PC-3 (cell line): ENCODE measurements at regions not wholly inside any gene's neighbourhood (a gene's known extent, or its start where the extent isn't known, plus 50 kb on each side); places are given as distances from the start of the nearest gene placed in this dataset.

Experiments used
- ATAC-seq: fragments of 200-7000 bp; cut with Tn5 transposase; 2 replicates; pipeline ENCODE4 v1.9.1; 2020; ENCODE audit warnings: mild to moderate bottlenecking, moderate library complexity
- BruUV-seq: library from RNA; stranded (reverse); fragments of 400-500 nt; replicated peaks from 2 replicates; lab custom pipeline; 2021; lab: Mats Ljungman, UMichigan
- CTCF ChIA-PET: fragments of 300-600 bp; sonication (Branson Sonifier 250); formaldehyde crosslinking; loops from one replicate; lab custom pipeline; 2022; ENCODE audit warnings: antibody characterized with exemption; lab: Charles Lee
- POLR2A ChIA-PET: fragments of 300-600 bp; sonication (Branson Sonifier 250); formaldehyde crosslinking; loops from one replicate; lab custom pipeline; 2022; ENCODE audit warnings: antibody characterized with exemption; ENCODE audit not compliant: unreplicated experiment; lab: Charles Lee
- DNase-seq: peaks from one replicate; pipeline ENCODE4 v3.0.0-alpha.2; 2015
- H2AFZ ChIP-seq: fragments of 300-600 bp; sonication (generic); 2 replicates; pipeline ENCODE4 v1.6.0; 2016; ENCODE audit warnings: antibody characterized with exemption, low read length
- H3F3A ChIP-seq: fragments of 300-600 bp; sonication (generic); one replicate; pipeline ENCODE4 v1.6.0; 2017; ENCODE audit warnings: antibody characterized with exemption, low read length, control low read depth, mild to moderate bottlenecking; ENCODE audit not compliant: unreplicated experiment
- H3K27ac ChIP-seq: fragments of 300-600 bp; sonication (generic); 2 replicates; pipeline ENCODE4 v1.5.1; 2016; ENCODE audit warnings: mild to moderate bottlenecking, low read length
- H3K27me3 ChIP-seq: fragments of 300-600 bp; sonication (generic); 2 replicates; pipeline ENCODE4 v1.6.1; 2016; ENCODE audit warnings: low read length, mixed read lengths
- H3K36me3 ChIP-seq: fragments of 300-600 bp; sonication (generic); 2 replicates; pipeline ENCODE4 v1.6.1; 2016; ENCODE audit warnings: low read depth, mixed run types, low read length, mixed read lengths
- H3K4me1 ChIP-seq: fragments of 300-600 bp; sonication (generic); 2 replicates; pipeline ENCODE4 v1.5.1; 2016; ENCODE audit warnings: low read length; ENCODE audit not compliant: insufficient read depth
- H3K4me2 ChIP-seq: fragments of 300-600 bp; sonication (generic); 2 replicates; pipeline ENCODE4 v1.6.0; 2016; ENCODE audit warnings: low read length
- H3K4me3 ChIP-seq: fragments of 300-600 bp; sonication (generic); 2 replicates; pipeline ENCODE4 v1.5.1; 2016; ENCODE audit warnings: mild to moderate bottlenecking, low read length, mixed read lengths
- H3K79me2 ChIP-seq: fragments of 300-600 bp; sonication (generic); 2 replicates; pipeline ENCODE4 v1.6.1; 2017; ENCODE audit warnings: low read length, mixed read lengths
- H3K9ac ChIP-seq: fragments of 300-600 bp; sonication (generic); 2 replicates; pipeline ENCODE4 v1.6.0; 2016; ENCODE audit warnings: mild to moderate bottlenecking, low read length
- H3K9me2 ChIP-seq: fragments of 300-600 bp; sonication (generic); replicated peaks from 2 replicates; pipeline ENCODE4 v1.6.1; 2016; ENCODE audit warnings: mixed run types, low read length, mixed read lengths
- H3K9me3 ChIP-seq: fragments of 300-600 bp; sonication (generic); 2 replicates; pipeline ENCODE4 v1.6.1; 2016; ENCODE audit warnings: low read length, mixed read lengths
- H4K20me1 ChIP-seq: fragments of 300-600 bp; sonication (generic); 2 replicates; pipeline ENCODE4 v1.6.1; 2016; ENCODE audit warnings: low read length, mixed read lengths
- EZH2 ChIP-seq: fragments of 300-600 bp; sonication (generic); IDR thresholded peaks from one replicate; pipeline ENCODE4 v1.6.1; 2017; ENCODE audit warnings: antibody characterized with exemption, mild to moderate bottlenecking, low read length; ENCODE audit not compliant: unreplicated experiment
- EZH2phosphoT487 ChIP-seq: fragments of 300-600 bp; sonication (generic); IDR thresholded peaks from 2 replicates; pipeline ENCODE4 v1.6.1; 2018; ENCODE audit warnings: mild to moderate bottlenecking, antibody characterized with exemption, low read length, borderline replicate concordance
- intact Hi-C: fragments of 100-400 bp; cut with micrococcal nuclease; formaldehyde crosslinking; loops from 2 replicates; pipeline ENCODE4 v1.9.0; 2023
- TF ChIP-seq, protein P1 (sequence below): fragments of 300-600 bp; sonication (generic); conservative IDR thresholded peaks from 2 replicates; pipeline ENCODE4 v1.5.1; 2017; ENCODE audit warnings: antibody characterized with exemption, low read depth, mild to moderate bottlenecking, low read length

- POLR2A ChIA-PET: no interaction called here
- Histone ChIP-seq H3K36me3 (no peaks in the 10 kb centered on the region), H3K27me3 (no peaks in the 10 kb centered on the region), H3K4me3 (no peak overlapping the region), H3K4me2 (no peak overlapping the region), H3K4me1 (peaks cover 13% of the 10 kb centered on the region), H2AFZ (no peak overlapping the region), H3K27ac (no peak overlapping the region), H3K9me2 (no peaks in the 10 kb centered on the region), H3K79me2 (no peaks in the 10 kb centered on the region), H3F3A (no peaks in the 10 kb centered on the region), H4K20me1 (no peaks in the 10 kb centered on the region), H3K9me3 (no peaks in the 10 kb centered on the region), H3K9ac (no peak overlapping the region)
- BruUV-seq: no TSS peak
- ATAC-seq (no peak), DNase-seq (no peak)
- intact Hi-C loops: no loop called here
- CTCF ChIA-PET: no interaction called here
- TF ChIP-seq EZH2 (no peak), EZH2phosphoT487 (no peak)
- TF ChIP-seq, protein P1, sequence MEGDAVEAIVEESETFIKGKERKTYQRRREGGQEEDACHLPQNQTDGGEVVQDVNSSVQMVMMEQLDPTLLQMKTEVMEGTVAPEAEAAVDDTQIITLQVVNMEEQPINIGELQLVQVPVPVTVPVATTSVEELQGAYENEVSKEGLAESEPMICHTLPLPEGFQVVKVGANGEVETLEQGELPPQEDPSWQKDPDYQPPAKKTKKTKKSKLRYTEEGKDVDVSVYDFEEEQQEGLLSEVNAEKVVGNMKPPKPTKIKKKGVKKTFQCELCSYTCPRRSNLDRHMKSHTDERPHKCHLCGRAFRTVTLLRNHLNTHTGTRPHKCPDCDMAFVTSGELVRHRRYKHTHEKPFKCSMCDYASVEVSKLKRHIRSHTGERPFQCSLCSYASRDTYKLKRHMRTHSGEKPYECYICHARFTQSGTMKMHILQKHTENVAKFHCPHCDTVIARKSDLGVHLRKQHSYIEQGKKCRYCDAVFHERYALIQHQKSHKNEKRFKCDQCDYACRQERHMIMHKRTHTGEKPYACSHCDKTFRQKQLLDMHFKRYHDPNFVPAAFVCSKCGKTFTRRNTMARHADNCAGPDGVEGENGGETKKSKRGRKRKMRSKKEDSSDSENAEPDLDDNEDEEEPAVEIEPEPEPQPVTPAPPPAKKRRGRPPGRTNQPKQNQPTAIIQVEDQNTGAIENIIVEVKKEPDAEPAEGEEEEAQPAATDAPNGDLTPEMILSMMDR: no peak
These were observed 448.1 kb downstream of the PDGFC start for GRCh38 chr4:156523492-156523891.

DNA sequence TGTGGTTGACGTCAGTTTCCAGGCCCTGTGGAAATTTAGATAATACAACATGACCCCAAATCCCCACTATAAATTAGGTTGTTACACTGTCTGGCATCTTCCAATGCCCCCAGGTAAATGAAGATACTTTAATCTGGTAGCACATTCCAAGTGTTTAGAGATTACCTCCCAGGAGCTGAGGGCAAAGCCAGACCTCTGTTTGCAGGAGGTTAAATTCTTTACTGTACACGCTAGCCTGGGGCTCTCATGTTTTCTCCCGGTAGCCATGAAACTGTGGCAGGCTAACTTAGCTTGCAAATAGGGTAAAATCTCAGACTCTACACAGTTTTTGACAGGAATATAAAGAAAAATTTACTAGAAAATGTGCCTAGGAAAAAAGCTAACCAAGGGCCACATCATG, 450.0 kb downstream of the PDGFC start:
- Histone ChIP-seq H4K20me1 (no peaks in the 10 kb centered on the region), H3K9ac (no peak overlapping the region), H2AFZ (no peak overlapping the region), H3K9me3 (no peaks in the 10 kb centered on the region), H3K27me3 (no peaks in the 10 kb centered on the region), H3K36me3 (no peaks in the 10 kb centered on the region), H3K4me1 (0 out of 2 replicates have a peak, but pooled peaks cover 2% of the 10 kb centered on the region), H3F3A (no peaks in the 10 kb centered on the region), H3K4me2 (no peak overlapping the region), H3K79me2 (no peaks in the 10 kb centered on the region), H3K4me3 (no peak overlapping the region), H3K9me2 (no peaks in the 10 kb centered on the region), H3K27ac (no peak overlapping the region)
- CTCF ChIA-PET: no interaction called here
- DNase-seq (no peak), ATAC-seq (no peak)
- BruUV-seq: no TSS peak
- POLR2A ChIA-PET: no interaction called here
- intact Hi-C loops: no loop called here
- no peak for TF ChIP-seq EZH2
- TF ChIP-seq EZH2phosphoT487: no peak
- TF ChIP-seq, protein P1: no peak

GRCh38 chr4:156517956-156518355, 453.6 kb downstream of the PDGFC start:
- no peak for DNase-seq
- no peak for ATAC-seq
- H2AFZ ChIP-seq: no peak overlapping the region
- no peak overlapping the region for H3K9ac ChIP-seq
- TF ChIP-seq EZH2 (no peak), EZH2phosphoT487 (no peak)
- TF ChIP-seq, protein P1: no peak
- no peaks in the 10 kb centered on the region for H4K20me1 ChIP-seq
- ChIA-PET CTCF (no interaction called here), POLR2A (no interaction called here)
- H3F3A ChIP-seq: no peaks in the 10 kb centered on the region
- no peak overlapping the region for H3K4me3 ChIP-seq
- intact Hi-C loops: no loop called here
- no peak overlapping the region for H3K27ac ChIP-seq
- BruUV-seq: no TSS peak
- H3K79me2 ChIP-seq: no peaks in the 10 kb centered on the region
- no peaks in the 10 kb centered on the region for H3K9me2 ChIP-seq
- H3K36me3 ChIP-seq: no peaks in the 10 kb centered on the region
- H3K9me3 ChIP-seq: no peaks in the 10 kb centered on the region
- H3K27me3 ChIP-seq: no peaks in the 10 kb centered on the region
- no peak overlapping the region for H3K4me2 ChIP-seq
- H3K4me1 ChIP-seq: no peaks in the 10 kb centered on the region
